ENCODE measurements at regions not wholly inside any gene's neighbourhood (a gene's known extent, or its start where the extent isn't known, plus 50 kb on each side); places are given as distances from the start of the nearest gene placed in this dataset.

- H3K4me3 ChIP-seq (replicated peaks; ENCODE audit: low read depth, low read length): no peak overlapping the region
- DNase-seq (ENCODE audit: extremely low read depth, low read depth): no peak
- no peak for TF ChIP-seq CTCF (IDR thresholded peaks at IDR 0.05; ENCODE audit: low read depth, low read length, missing control alignments)
Observed at GRCh38 chr22:47762141-47762540, 999.7 kb downstream of the TBC1D22A start.

GRCh38 chr22:47759909-47760308 lies 997.5 kb downstream of the TBC1D22A start:
- no peak overlapping the region for H3K4me3 ChIP-seq (replicated peaks; ENCODE audit: low read depth, low read length)
- no peak for DNase-seq (ENCODE audit: extremely low read depth, low read depth)
- TF ChIP-seq CTCF (IDR thresholded peaks at IDR 0.05; ENCODE audit: low read depth, low read length, missing control alignments): no peak

GRCh38 chr22:47757741-47758140 lies 995.3 kb downstream of the TBC1D22A start:
- H3K4me3 ChIP-seq (replicated peaks; ENCODE audit: low read depth, low read length): no peak overlapping the region
- no peak for TF ChIP-seq CTCF (IDR thresholded peaks at IDR 0.05; ENCODE audit: low read depth, low read length, missing control alignments)
- no peak for DNase-seq (ENCODE audit: extremely low read depth, low read depth)

GRCh38 chr22:47750086-47750485 lies 987.6 kb downstream of the TBC1D22A start:
- H3K4me3 ChIP-seq (replicated peaks; ENCODE audit: low read depth, low read length): no peak overlapping the region
- DNase-seq (ENCODE audit: extremely low read depth, low read depth): no peak

GRCh38 chr22:47748957-47749356 lies 986.5 kb downstream of the TBC1D22A start:
- no peak overlapping the region for H3K4me3 ChIP-seq (replicated peaks; ENCODE audit: low read depth, low read length)
- TF ChIP-seq CTCF (IDR thresholded peaks at IDR 0.05; ENCODE audit: low read depth, low read length, missing control alignments): no peak
- no peak for DNase-seq (ENCODE audit: extremely low read depth, low read depth)

More at GRCh38 chr22:47750086-47750485, 987.6 kb downstream of the TBC1D22A start:
- no peak for TF ChIP-seq CTCF (IDR thresholded peaks at IDR 0.05; ENCODE audit: low read depth, low read length, missing control alignments)

- no peak for TF ChIP-seq CTCF (IDR thresholded peaks at IDR 0.05; ENCODE audit: low read depth, low read length, missing control alignments)
- H3K4me3 ChIP-seq (replicated peaks; ENCODE audit: low read depth, low read length): no peak overlapping the region
- no peak for DNase-seq (ENCODE audit: extremely low read depth, low read depth)
Observed at GRCh38 chr22:47748271-47748670, 985.8 kb downstream of the TBC1D22A start.

- DNase-seq (ENCODE audit: extremely low read depth, low read depth): no peak
- no peak overlapping the region for H3K4me3 ChIP-seq (replicated peaks; ENCODE audit: low read depth, low read length)
- no peak for TF ChIP-seq CTCF (IDR thresholded peaks at IDR 0.05; ENCODE audit: low read depth, low read length, missing control alignments)
Observed at GRCh38 chr22:47740109-47740805, 977.8 kb downstream of the TBC1D22A start.
